Fibroblast of skin of abdomen (primary cell): ENCODE measurements at regions not wholly inside any gene's neighbourhood (a gene's known extent, or its start where the extent isn't known, plus 50 kb on each side); places are given as distances from the start of the nearest gene placed in this dataset.
"Not testable (repeated sequence)": the region's sequence is repeated elsewhere in the genome, so short reads cannot be mapped to it uniquely, and the experiment has no call there.

Experiments
- DNase-seq: peaks from one replicate; pipeline ENCODE4 v3.0.0-alpha.2; 2013

GRCh38 chr5:2164586-2164985, 281.9 kb upstream of the IRX4 start:
- DNase-seq = no peak

DNA sequence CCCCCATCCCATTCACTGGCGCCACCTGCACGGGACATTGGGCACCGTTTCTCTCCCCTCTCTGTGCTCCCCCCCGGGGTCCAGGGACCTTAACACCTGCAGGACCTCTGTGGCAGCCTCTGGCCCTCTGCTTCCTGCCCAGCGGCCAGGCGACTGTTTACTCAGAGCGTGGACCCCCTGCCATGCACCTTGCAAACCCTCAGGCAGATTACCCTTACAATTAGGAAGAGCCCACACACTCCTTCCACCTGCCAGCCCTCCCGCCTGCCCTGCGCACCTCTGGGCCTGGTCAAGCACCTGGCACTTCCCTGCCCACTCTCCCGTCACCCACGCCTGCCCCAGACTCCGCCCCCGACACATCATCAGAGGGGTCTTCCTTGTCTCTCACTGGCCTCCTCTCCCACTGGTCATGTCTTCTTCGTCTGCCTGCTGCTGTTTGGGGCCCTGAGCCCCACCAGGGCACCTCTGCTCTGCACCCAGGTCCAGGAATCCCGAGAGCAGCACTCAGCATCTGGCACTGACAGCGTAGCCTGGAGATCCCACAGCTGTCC, 281.3 kb upstream of the IRX4 start:
- no peak for DNase-seq

- no peak for DNase-seq
These were observed 280.5 kb upstream of the IRX4 start for GRCh38 chr5:2163060-2163856.

DNA sequence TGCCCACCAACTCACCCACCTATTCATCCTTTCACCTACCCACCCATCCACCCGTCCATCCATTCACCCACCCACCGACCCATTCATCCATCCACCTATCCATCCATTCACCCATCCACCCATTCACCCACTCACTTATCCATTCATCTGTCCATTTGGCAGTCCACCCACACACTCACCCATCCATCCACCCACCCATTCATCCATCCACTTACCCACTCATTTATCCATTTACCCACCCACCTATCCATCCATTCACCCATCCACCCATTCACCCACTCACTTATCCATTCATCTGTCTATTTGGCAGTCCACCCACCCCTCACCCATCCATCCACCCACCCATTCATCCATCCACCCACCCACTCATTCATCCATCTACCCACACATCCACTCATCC, 278.1 kb upstream of the IRX4 start:
- DNase-seq = no peak

DNA sequence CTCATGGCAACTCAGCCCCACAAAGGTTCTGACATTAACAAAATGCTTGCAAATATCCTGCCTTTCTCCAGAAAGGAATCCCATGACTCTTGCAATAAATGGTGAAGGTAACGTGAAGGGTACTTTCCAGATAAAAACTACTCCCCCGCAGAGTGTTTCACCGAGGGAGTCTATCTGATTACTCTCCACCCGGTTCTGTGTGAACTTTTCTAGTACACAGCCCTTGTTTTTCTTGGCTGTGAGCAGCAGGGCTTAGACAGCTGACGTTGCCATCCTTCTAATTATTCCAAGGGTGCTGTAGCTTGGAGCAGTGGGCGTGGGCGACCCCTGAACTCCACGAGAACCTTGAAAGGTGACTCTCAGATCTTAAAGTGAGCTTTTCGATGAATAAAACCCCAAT, 276.0 kb upstream of the IRX4 start:
- no peak for DNase-seq

DNA sequence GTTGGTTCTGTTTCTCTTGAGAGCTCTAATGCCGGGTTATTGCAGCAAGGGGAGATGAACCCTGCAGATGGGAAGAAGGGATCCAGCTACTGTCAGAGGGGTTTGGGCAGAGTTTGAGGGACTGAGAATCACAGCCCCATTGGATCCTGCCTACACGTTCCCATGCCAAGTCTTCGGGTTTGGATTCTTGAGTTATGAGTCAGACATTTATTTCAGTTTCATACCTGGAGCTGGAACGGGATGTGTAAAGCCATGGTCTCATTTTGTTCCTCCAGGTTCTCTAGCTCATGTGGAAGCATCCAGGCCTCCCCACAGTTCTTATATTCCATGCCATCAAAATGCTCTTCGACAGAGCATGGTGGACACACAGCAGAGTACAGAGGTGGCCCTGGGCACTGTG, 275.4 kb upstream of the IRX4 start:
- no peak for DNase-seq

- DNase-seq = no peak
These were observed 274.6 kb upstream of the IRX4 start for GRCh38 chr5:2157372-2157771.

DNA sequence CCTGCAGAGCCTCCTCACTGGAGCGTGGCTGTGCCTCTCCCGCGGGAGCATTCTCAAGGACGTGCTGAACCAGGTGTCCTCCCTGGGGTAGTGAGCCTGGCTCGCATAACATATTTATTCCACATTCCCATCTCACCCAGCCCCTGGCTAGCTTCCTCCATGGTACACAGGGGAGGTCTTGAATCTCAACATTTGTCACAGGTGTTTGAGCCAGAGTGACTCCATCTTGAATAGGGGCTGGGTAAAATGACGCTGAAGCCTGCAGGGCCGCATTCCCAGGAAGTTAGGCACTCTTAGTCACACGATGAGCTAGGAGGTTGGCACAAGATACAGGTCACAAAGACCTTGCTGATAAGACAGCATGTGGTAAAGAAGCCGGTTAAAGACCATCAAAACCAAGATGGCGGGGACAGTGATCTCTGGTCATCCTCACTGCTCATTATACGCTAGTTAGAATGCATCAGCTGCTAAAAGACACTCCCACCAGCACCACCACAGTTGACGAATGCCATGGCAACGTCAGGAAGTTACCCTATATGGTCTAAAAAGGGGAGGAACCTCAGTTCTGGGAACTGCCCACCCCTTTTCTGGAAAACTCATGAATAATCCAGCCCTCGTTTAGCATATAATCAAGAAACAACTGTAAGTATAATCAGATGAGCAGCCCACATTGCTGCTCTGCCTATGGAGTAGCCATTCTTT, 273.8 kb upstream of the IRX4 start:
- DNase-seq = no peak

- no peak for DNase-seq
These were observed 272.8 kb upstream of the IRX4 start for GRCh38 chr5:2155556-2155955.

DNA sequence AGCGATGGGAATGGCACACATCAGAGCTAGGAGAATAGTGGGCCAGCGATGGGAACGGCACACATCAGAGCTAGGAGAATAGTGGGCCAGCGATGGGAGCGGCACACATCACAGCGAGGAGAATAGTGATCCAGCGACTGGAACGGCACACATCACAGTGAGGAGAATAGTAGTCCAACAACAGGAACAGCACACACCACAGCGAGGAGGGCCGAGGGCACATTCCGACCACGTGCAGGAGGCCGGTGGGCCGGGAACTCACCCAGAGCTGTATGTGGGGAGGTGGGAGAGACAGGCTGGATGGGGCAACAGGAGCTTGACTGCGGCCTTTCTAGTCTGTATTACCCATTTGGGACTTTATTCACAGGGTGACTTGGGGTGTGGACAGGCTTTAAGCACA, 271.1 kb upstream of the IRX4 start:
- no peak for DNase-seq

DNA sequence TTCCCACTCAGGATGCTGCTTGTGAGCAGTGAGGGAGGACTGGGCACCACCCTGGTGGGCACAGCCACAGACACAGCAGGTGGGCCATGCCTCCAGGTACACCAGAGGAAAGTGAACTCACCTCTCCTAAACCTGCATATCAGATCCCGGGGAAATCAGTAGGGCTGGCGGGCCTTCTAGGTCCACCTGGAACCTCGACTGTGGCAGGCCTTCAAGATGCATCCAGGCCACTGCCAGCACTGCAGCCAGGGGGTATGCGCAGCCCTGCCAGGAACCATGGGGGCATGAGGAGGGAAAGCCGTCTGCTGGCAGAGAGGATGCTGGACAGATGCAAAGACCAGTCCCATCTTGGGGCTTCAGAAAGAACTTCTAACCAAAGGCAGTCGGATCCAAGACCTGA, 270.6 kb upstream of the IRX4 start:
- DNase-seq = no peak

GRCh38 chr5:2151301-2151888, 268.7 kb upstream of the IRX4 start:
- DNase-seq = not testable (repeated sequence)

GRCh38 chr5:2149195-2149539, 266.4 kb upstream of the IRX4 start:
- DNase-seq = peak; percentile 42

DNA sequence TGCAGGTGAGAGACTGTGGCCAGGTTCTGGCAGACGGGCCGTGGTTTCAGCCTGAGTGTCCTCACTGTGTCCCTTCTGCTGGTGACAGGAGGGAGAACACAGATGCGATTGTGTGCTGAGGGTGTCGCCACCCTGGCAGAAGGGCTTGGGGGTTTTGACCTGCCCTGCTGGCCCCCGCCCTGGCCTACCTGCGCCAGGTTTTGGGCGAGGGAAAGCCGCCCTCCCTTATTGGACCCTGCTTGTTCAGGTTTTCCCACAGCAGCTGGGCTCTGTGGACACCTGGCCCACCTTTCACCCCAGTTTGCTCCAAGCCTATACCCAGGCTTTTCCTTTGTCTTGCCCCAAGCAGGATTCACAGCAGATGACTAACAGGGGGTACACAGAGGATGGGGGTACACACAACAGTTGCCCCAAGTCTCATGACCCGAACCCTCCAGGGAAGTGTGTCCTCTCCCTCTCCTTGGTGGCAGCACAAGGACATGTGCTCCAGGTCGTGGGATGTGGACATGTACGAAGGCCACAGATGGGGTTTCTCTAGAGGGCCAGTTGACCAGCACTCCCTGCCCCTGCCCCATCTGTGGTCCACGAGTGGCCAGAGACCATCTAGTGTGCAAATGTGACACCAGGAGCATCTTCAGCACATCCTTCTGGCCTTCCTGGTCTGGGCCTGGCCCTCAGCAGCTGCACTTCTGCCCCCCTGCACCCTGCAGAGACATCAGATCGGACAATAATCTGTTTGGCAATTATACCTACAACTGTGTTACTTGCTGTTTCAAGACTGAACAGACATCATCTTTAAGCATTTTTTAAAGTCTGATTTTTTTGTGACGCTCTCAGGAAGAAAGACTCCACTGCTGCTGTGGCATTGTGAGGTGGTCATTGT, 265.8 kb upstream of the IRX4 start:
- no peak for DNase-seq

GRCh38 chr5:2147504-2148311, 265.0 kb upstream of the IRX4 start:
- DNase-seq = no peak

- DNase-seq = no peak
These were observed 261.1 kb upstream of the IRX4 start for GRCh38 chr5:2143646-2144353.

GRCh38 chr5:2143088-2143487, 260.4 kb upstream of the IRX4 start:
- no peak for DNase-seq

DNA sequence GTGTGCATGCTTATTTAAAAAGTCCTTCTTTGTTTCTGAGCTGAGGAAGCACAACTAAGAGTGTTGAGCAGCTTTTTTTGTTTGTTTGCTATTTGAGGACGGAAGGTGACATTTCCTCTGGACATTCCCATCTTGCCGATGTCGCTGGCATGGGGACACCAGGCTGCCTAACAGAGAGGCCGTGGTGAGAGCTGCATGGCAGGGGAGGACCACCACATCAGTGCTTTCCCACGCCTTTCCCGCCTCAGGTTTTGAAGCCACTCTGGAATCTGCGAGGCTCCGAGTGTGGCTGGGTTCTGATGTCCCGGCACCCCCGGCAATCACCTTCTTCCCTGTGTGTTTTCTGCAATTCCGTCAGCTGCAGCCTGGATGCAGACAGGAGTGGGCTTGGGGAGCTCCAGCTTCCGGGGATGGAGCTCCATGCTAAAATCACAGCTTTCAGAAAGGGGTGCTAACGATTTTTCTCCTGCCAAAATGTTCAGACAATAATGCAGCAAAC, 259.8 kb upstream of the IRX4 start:
- DNase-seq = no peak

DNA sequence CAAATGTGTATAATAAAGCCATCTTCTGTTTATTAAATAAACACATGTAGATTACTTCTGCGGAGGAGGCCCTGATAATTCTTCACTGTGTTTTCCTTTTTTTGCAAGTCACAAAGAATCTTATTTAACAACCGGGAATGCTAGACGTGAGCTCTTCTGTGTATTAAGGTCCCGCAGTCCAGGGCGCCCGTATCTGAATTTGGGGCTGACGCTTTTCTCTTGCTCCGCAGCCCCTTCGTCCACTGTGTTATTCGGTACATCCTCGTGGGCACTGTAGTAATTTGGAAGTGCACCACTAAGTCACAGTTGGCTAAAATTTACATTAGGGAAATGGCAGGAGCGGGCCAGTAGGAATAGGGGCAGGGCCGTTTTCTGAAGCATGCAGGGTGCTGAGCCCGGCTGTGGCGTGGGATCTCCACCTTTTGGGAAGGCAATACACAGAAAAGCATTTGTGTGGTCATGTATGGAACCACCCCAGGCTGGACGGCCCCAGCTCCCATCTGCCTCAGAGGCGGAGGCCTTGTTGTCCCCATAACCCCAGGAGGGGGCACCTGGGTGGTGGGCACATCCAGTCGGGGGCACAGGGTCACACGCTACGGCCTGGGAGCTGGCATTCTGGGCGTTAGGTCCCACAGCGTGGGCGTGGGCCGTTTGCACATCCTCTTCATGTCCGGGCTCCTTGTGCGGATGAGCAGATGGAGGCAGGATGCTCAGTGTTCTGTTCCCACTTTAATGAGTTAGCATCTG, 258.7 kb upstream of the IRX4 start:
- no peak for DNase-seq

- no peak for DNase-seq
These were observed 257.9 kb upstream of the IRX4 start for GRCh38 chr5:2140501-2141175.
